Choroid plexus epithelial cell (primary cell): ENCODE measurements at regions not wholly inside any gene's neighbourhood (a gene's known extent, or its start where the extent isn't known, plus 50 kb on each side); places are given as distances from the start of the nearest gene placed in this dataset.

ENCODE experiments used
- DNase-seq: peaks from one replicate; pipeline ENCODE4 v3.0.0-alpha.2; 2010; ENCODE audit warnings: low read depth
- H3K4me3 ChIP-seq: 2 replicates; pipeline ENCODE4 v1.5.1; 2011; ENCODE audit warnings: low read depth, mild to moderate bottlenecking, control low read depth, low read length, moderate library complexity
- TF ChIP-seq, protein P1 (sequence below): conservative IDR thresholded peaks from 2 replicates; pipeline ENCODE4 v1.5.1; 2011; ENCODE audit warnings: low read depth, mild to moderate bottlenecking, control low read depth, inconsistent platforms, low read length, moderate library complexity

DNA sequence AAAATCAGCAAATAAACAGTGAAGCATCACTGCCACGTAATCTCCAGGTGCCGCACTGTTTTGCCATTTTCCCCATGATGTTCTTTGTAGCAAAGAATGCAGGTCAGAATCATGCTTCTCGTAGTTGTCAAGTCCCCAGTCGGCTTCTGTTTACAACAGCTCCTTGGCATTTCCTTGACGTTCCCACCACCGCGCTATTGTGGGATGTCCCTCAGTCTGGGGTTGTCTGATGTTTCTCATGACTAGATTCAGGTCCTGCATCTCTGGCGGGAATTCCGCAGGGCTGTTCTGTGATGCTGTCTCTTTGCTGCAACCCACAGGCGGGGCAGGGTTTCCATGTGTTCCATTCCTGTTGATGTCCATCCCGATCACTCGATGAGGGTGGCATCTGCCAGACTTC, 117.9 kb upstream of the SMAD3 start:
- peak; percentile 58 for DNase-seq
- TF ChIP-seq, protein P1, sequence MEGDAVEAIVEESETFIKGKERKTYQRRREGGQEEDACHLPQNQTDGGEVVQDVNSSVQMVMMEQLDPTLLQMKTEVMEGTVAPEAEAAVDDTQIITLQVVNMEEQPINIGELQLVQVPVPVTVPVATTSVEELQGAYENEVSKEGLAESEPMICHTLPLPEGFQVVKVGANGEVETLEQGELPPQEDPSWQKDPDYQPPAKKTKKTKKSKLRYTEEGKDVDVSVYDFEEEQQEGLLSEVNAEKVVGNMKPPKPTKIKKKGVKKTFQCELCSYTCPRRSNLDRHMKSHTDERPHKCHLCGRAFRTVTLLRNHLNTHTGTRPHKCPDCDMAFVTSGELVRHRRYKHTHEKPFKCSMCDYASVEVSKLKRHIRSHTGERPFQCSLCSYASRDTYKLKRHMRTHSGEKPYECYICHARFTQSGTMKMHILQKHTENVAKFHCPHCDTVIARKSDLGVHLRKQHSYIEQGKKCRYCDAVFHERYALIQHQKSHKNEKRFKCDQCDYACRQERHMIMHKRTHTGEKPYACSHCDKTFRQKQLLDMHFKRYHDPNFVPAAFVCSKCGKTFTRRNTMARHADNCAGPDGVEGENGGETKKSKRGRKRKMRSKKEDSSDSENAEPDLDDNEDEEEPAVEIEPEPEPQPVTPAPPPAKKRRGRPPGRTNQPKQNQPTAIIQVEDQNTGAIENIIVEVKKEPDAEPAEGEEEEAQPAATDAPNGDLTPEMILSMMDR, result no peak

DNA sequence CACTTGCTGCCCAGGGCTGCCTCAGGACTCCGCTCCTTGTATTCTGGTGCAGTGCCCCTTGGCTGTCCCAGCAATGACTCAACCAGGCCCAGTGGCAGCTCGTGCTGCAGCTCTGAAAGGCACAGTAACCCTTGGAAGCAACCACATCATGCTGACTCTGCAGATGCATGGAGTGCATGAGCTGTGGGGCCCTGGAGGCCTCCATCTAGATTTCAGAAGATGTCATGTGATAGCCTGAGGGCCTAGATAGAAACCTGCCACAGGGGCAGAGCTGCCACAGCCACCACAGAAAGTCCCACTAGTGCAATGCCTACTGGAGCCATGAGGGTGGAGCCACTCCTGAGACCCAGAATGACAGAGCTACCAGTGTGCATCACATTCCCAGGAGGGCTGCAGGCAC, 117.1 kb upstream of the SMAD3 start:
- no peak overlapping the region for H3K4me3 ChIP-seq
- DNase-seq, result peak; percentile 57
- TF ChIP-seq, protein P1, result no peak

More for the DNA sequence above, 117.9 kb upstream of the SMAD3 start:
- H3K4me3 ChIP-seq, result no peak overlapping the region

DNA sequence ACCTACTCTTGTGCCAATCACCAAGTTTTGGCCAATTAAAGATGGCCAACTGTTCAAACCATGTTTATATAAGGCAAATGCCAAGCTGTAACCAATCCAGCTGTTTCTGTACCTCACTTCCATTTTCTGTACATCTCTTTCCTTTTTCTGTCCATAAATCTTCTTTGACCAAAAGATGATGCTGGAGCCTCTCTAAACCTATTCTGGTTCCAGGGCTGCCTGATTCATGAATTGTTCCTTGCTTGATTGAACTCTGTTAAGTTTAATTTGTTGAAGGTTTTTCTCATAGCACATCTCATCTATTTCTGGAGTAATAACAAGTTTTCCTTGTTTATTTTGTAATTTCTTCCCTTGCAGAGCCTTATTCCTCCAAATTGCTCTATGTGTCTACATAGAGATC, 115.3 kb upstream of the SMAD3 start:
- no peak overlapping the region for H3K4me3 ChIP-seq
- DNase-seq, result no peak
- TF ChIP-seq, protein P1, result no peak

DNA sequence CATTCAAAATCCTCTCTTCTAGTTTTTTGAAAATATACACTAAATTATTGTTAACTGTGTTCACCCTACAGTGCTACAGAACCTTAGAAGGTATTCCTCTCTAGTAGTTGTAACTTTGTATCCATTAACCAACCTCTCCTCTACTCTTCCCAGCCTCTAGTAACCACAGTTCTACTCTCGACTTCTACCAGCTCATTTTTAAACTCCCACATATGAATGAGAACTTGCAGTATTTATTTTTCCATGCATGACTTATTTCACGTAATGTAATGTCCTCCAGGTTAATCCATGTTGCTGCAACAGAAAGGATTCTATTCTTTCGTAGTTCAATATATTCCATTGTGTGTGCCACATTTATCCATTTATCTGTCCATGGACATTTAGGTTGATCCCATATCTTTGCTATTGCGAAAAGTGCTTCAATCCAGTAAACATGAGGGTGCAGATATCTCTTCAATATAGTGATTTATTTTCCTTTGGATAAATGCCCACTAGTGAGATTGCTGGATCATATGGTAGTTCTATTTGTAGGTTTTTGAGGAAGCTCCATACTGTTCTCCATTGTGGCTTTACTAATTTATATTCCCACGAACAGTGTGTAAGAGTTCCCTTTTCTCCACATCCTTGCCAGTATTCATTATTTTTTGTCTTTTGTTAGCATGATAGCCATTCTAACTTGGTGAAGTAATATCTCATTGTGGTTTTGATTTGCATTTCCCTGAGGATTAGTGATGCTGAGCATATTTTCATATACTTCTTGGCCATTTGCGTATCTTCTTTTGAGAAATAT, 113.7 kb upstream of the SMAD3 start:
- no peak overlapping the region for H3K4me3 ChIP-seq
- DNase-seq, result no peak
- TF ChIP-seq, protein P1, result no peak

DNA sequence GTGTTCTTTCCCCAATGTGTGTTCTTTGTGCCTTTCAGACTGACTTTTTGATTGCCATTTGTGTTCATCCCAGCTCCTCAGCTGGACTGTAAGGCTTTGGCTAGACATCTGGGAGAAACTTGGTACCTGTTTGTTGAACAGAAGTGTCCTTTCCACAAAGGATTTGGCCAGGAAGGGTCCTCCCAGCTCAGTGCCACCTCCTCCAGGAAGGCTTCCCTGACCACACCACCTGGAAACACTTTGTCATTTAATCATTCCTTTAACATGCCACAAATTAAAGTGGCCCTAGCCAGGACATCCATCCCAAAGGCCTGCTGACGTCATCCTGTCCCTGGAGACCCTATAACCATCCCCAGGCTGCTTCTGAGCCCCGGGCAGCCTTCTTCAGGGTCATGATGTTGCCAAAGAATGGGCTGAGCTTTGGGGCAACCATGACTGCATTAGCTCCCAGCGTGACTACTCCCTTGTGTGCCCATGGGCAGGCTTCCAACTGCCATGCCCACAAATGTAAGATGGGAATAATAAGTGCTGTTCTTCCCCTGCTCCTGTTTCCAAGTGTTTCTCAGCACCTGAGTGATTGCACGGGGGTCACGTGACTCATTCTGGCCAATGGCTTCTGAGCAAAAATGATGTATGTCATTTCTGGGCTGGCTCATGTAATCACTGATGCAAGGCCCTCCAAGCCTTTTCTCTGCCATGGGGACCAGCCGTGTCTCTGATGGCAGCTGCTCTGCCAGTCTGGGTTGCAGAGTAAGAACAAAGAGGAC, 112.5 kb upstream of the SMAD3 start:
- DNase-seq, result no peak
- H3K4me3 ChIP-seq, result no peak overlapping the region
- TF ChIP-seq, protein P1, result no peak

DNA sequence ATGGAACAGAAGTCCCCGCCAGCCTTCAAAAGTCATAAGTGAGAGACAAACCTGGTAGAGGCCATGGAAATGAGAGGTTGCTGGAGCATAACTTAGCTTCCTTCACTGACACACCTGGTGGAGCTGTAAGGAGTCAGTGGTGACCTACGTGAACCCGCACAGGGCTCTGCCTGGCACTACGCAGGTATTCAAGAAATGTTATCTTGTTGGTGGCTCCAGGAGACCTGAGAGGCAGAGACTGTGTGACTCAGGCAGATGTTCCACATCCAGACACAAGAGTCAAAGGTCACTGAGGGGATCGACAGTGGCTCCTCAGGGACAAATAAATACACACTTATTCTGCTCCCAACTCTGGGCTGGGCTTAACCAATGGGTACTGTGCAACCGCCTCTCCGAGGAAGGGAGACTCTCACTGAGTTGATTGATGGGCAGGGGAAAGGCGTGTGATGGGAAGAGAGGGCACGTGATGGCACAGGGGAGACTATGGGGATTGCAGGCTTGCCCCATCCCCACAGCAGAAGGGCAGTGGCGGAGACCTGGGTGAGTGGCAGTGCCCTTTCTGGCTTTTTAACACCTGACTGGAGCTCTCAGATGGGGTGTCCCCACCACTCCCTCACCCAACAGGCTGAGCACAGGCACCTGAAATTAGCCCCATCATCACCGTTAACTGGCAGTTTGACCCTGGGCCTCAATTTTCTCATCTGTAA, 111.7 kb upstream of the SMAD3 start:
- TF ChIP-seq, protein P1, result no peak
- DNase-seq, result no peak
- H3K4me3 ChIP-seq, result no peak overlapping the region
